HG03442 (cell line): ENCODE measurements at regions not wholly inside any gene's neighbourhood (a gene's known extent, or its start where the extent isn't known, plus 50 kb on each side); places are given as distances from the start of the nearest gene placed in this dataset.

Experiments
- ATAC-seq: cut with Tn5 transposase; IDR thresholded peaks from one replicate; pipeline ENCODE4 v1.9.1; 2021; ENCODE audit warnings: mild to moderate bottlenecking, moderate library complexity; ENCODE audit not compliant: unreplicated experiment

DNA sequence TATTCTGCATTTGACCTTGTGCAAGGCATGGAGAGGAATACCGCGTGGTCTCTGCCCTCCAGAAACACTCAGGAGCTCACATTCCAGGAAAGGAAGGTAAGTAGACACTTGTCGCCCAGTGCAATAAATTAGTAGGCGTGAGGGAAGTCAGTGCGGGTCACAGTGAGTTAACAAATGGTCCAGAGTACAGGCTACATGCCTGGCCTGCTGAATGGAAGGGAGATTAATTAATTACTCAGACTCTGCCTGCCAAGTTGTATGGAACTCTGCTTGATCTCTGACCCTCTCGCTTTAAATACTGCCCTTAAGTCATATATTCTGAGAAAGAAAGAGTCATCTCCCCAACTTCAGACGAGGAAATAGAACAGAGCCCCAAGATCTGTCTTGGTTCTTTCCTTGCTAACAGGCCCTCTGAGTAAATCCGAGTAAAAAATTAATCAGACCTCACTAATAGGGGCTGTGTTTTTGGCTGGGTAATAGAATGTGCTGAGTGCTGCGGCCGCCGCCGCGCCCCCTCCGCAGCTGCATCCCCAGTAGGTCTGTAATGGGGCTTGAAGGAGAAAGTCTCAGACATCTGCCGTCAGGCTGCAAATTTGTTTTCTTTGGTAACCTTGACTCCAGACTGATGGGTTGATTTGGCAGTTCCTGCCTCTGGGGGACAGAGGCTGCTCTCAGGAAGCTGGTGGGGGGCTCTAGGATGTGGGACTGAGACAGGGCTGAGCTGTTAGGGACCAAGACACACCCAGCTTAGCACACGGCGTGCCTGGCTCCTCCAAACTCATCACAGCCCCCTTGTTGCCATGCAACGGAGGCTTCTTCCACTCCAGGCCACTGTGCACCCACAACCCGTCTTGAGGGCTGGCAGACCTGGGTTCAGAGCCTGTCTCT lies 144.4 kb downstream of the NSG2 start:
- ATAC-seq, result no peak

DNA sequence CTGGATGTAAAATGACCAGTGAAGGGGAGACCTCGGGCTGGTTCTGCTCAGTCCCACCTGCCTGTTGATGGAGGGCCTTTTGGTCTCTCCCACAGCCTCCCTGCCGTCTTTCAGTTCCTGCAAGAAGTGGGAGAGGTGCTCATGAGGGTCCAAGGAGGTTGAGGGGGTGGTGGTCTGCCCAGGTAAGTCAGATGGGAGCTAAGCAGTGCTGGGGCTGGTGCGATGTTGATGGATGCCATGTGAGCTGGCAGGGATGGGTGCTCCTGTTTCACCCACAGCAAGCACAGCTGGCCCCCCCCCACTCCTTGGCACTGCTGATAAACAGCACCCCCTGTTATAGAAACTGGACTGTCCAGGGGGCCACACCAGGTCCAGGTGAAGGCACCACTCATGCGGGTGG lies 145.6 kb downstream of the NSG2 start:
- ATAC-seq, result no peak

DNA sequence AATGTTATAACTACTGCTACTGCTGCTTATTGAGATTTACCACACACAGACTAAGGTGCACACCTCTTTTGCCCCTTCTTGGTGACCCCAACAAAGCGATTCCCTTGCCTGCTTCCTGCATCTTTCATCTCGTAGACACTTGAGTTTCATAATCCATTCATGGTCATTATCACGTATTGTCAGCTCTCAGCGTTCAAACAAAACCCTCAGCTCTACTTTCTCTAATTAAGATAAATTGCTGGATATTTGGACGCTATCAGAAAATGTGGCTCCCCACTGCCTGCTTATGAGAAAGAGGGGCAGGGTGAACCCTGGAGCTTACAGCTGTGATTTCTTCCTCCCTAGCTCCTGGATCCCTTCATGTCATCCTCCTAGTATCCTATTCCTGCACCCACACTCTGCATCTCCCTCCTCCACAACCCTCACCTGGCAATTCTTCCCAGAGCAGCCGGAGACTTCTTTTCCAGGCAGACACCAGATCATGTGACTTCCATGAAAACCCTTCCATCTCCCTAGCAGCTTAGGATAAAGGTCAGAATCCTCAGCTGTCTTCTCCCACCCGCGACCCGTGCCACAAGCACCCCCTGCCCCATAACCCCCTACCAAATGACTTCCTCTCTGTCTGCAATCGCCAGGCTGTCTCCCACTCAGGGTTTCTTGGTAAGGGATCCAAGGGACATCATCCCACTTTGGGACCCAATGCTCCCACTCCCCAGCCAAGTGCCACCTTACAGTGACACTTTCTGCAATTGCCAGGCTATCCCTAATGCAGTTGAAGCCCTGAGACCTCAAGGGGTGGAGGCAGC lies 146.5 kb downstream of the NSG2 start:
- ATAC-seq, result no peak

DNA sequence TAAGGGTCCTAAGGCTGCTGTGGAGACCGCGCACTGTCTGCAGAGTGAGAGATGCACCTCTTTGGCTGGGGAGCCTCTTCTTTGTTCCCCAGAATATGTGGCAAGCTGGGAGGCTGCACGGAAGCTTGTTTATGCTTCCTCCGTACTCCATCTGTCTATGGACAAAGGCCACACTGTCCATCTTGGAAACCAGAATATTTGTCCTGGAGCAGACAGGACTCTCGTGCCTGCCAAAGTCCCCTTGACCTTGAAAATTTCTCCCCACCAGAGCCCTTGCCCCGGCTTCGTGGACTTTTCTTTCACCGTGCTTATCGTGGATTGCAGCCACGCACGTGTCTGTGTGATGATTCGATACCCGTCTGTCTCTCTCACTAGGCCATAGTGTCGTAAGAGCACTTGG lies 147.4 kb downstream of the NSG2 start:
- ATAC-seq, result no peak

DNA sequence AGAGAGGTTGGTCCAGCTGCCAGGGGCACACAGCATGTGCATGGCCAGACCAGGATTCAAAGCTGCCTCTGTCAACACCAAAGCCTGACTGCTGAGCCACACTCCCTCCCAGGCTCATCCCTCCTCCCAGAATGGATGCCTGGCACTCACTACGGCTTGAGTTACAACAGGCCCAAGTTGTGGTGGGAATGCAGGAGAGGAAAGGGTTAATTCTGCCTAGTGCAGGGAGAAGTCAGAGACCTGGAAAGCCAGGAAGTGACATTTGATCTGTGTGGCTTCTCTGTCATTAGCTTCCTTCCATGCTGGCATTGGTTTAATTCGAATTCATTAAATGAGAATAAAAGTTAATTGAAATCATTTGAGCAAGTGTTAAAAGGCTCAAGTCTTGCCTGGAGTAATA lies 150.0 kb downstream of the NSG2 start:
- no peak for ATAC-seq

DNA sequence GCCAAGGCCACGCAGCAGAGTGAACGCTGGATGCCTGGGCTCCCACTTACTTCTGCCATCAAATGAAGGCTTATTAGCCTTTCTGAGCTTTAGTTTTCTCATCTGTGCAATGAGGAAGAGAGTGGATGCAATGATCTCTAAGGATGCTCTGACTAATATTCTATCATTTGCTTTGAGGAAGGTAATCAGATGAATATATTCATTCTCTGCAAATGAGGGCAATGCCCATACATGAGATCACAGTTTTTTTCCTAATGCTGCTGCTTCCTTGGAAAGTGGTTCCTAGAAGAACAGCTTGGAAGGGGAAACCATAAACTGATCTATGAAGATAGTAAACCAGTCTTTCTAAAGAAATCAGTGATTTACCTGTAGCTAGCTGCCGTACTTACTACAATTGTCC lies 152.4 kb downstream of the NSG2 start:
- ATAC-seq, result no peak

DNA sequence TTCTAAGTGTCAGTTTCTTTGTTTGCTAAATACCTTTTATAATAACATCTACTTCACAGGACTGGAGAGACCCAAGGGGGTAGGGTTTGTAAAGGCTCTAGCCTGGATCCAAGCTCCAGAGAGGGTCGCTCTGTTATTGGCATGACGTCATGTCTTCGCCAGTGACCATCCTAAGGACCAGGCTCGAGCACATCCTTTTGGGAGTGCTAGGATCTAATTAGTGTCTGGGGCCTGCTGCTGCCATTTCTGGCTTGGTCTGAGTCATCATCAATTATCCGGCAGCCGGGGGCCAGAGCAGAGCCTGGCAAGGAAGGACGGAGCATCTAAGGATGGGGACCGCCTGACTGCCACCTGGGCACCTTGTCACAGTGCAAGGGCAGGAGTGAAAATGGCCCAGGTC lies 153.0 kb downstream of the NSG2 start:
- no peak for ATAC-seq

DNA sequence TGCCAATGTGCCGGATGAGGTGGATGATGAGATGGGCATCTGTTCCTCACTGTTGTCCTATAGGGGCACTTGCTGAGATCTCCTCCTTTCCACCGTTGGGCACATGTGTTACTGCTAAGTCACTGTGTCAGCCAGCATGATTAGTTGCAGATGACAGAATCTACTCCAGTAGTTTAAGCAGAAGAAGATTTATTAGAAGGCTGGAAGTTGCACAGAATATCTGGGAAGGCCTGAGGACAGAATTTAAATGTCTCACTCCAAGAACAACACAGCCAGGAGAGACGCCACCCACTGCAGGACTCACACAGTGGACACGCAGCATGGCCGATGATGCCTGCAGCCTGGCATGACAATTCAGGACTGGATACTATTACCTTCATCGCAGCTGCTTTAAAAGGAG lies 157.5 kb downstream of the NSG2 start:
- ATAC-seq, result no peak

DNA sequence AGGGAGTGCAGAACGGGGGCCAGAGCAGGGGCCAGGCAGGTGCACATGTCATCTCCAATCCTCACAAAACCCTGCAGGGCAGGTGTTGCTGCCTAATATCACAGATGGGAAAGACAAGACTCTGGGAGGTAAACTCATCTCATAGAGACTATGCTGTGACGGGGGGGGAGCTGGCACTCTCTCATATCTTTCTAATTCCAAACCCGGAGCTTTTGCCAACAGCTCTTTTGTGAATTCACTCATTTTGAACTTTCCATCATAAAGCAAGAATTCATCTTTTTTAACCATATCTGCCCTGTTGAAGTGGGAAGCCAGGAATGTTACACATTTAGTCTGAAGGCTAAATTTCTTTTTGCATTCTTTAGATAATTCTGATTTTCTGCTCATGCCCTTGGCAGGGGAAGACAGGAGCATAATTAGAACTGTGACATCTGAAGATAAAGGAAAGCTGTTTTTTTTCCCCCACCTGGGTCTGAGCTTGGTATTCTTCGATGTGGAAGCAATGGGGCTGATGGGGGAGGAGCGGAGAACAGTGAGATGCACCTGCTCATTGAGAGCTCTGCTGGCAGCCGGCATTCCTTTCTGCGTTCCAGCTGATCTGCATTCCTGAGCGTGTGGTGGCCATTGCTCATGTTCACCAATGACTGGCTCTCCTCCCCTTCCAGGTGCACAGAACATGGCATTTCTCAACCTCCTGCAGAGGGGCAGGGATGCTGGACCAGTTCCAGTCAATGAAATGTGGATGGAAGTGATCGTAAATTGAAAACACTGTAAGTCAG lies 159.2 kb downstream of the NSG2 start:
- ATAC-seq, result no peak

DNA sequence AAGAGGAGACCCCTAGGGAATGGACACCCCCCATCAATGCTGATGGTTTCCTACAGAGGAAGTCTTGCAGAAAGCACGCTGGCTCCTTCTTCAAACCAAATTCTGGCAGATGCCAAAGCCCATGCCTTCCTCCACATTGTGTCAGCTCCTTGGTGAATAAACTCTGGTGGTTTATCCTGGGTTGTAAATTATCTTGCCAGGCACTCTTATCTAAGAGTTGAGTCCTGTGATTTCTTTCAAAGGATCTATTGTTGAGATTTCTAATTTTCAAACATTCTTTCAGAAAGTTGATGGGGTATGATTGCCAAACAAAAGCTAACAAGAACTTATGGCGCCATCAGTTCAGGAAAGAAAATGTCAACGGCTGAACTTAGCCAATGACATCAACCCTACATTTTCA lies 160.4 kb downstream of the NSG2 start:
- no peak for ATAC-seq

DNA sequence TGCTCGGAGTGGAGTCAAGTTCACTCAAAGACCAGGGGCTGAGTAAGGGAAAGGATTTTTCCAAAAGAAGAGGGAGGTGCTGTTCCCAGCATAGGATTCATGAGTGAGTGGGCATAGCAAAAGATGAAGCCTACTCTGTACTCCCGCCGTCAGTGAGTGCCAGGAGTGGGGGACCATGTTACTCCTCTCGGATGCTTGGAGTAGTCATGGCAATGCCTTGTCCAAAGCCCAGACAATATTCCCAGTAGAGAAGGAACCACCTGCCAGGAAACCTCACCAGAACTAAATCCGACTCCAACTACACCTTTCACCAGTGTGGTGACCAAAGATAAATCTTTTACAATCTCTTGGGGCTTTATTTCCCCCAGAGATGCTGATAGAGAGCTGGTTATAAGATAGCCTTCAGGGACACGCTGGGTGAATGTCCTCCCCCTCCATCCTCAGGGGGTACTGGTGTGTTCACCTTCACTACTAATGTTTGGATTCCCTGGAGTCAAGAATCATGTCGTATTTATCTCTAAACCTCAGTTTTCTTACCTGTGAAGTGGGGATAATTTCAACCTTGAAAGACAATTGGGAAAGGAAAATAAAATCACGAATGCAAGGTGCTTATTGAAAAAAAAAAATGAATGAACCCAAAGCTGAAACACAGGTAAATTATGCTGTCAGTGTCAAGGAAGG lies 165.2 kb downstream of the NSG2 start:
- no peak for ATAC-seq

DNA sequence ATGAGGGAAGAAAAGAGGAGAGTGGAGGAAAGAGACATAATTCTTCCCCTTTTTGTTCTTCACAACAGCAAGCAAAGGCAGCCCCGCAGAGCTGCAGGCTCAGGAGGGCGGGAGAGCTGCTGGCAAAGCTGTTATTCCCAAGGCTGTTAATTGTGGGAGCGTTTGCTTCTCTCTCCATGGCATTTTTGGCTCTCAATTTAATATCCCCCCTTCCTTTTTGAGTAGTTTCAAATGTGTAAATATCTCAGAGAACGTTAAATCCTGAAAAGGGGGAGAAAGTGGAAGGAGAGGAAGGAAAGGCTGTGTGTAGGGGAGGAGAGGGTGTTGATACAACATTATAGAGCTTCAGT lies 165.7 kb downstream of the NSG2 start:
- ATAC-seq, result no peak

DNA sequence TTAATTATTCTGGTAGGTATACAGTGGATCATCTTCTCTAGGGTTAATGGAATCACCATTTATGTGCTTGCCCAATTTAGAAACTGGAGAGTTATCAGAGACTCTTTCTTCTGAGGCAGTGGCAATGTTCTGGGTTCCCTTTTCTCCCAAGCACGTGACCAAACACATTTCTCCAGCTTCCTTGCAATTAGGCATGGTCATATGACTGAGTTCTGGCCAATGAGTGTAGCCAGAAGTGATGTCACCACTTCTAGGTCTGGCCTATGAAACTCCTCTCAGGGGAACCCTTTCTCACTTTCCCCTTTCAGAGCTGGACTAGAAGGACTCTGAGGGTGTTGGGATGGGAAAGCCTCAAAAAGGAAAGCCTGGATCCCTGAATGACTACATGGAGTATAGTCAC lies 172.0 kb downstream of the NSG2 start:
- no peak for ATAC-seq

DNA sequence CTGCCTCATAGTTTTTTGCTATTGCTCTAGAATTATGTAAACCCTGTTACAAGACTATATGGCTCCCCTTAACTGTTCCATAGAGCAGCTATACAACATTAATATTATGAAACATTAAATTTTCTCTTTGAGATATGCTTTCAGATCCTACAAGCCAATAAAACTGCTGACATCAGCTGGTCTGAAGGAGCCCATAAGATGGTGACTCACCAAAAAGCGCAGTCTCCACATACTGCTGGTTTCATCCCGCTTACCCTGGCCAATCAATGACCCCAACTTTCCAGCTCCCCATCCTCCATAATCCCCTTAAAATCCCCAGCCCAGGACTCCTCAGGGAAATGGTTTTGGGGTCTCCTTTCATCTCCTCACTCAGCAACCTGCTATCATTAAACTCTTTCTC lies 172.7 kb downstream of the NSG2 start:
- ATAC-seq, result no peak

DNA sequence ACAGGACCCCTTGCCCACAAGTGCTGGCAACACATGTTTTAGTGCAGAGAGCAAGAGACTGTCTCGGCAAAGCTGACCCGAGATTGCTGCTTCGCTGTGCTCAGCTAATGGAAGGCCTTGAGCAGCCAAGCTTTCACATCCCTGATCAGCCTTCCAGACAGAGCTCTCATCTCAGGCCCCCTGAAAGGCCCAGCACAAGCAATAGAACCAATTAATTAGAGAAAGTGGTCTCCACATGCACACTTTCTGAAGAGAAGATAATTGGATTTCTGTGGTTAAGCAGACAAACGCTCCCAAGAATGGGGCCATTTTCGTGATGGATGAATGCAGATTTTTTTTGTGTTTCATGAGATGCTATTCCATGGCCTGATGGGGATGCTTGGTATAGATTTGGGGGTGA lies 174.9 kb downstream of the NSG2 start:
- no peak for ATAC-seq

DNA sequence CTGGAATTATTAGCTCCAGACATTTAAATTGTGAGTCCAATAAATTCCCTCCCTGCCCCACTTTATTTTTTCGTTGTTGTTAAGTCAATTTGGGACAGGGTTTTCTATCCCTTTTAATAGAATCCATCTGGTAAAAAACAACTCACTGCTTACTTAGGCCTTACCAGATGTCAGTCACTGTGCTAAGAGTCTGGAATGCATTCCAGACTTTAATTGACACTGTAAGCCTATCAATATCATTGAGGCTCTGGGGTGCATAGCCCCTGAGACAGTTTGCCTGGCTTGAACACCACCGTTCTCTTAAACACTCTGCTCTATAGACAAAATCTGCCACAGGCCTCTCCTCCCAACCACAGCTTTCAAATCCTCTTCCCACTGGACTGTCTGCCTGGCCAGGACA lies 175.9 kb downstream of the NSG2 start:
- ATAC-seq, result no peak

DNA sequence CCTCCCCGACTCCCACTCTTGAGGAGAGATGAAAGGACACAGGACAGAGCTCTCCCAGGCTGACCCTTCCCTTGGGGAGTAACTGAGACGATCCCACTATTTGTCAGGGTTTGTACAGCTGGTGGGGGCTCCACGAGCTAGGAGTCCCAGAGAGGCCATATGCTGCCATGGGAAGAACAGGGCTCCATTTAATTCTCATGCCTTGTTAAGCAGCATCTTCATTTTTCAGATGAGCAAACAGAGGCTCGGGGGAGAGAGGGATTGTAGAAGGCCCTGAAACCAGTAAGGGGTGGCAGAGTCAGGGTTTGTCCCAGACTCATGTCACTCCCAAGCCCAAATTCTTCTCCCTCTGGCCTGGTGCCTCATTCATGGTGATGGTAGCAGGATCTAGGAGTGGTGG lies 176.4 kb downstream of the NSG2 start:
- no peak for ATAC-seq

DNA sequence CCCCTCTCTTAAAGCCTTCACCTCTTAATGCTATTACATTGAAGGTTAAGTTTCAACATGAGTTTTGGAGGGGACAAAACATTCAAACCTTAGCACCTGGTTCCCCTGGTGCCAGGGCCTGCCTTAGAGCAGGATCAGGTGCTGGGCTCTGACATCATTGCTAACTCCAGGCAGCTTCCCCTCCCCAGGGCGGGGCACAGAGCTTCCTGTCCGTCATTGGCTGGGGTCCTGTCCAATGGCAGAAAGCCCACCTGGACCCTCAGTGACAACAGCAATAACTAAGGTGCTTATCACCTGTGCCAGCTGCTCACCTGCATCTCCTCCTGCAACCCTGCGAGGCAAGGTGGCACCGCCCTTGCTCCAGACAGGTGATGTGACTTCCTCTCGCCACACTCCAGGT lies 177.4 kb downstream of the NSG2 start:
- ATAC-seq, result no peak

DNA sequence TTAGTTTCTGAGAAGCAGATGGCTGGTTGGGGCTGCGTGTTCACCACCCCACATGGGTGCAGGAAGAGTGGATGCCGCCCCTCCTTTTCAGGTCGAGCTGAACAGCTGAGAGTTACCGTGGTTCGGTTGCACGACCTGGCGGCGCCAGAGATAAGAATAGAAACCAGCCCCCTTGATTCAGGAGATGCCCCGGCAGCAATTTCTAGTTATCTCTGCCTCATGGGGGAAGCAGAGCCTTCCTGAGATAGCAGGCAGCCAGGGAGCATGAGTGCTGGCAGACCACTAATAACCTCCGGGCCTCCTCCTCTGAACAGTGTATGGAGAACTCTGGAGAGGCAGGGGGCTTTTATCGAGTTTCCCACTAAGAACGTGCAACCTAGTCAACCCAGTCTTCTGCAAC lies 177.8 kb downstream of the NSG2 start:
- no peak for ATAC-seq

DNA sequence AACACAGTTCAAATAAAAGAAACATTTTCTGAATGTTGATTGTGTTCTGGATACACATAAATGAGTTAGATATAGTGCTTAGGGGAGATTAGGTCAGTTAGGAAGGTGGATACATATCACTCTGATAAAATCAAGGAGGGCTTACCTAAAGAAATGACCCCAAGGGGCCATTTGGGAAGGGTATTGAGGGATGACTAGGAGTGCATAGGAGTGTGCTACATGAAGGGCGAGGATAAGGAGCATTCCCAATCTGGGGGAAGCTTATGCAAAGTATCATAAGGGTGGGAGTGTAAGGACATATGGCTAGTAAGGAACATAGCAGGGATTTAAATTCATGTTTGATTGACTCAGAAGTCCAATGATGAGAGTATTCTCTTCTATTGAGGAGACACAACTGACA lies 183.6 kb downstream of the NSG2 start:
- no peak for ATAC-seq
